ENCODE measurements at regions not wholly inside any gene's neighbourhood (a gene's known extent, or its start where the extent isn't known, plus 50 kb on each side); places are given as distances from the start of the nearest gene placed in this dataset.

GRCh38 chr4:15303052-15303641 lies 124.7 kb upstream of the C1QTNF7 start:
- TF ChIP-seq CTCF (IDR thresholded peaks at IDR 0.05), result no peak
- no peak for TF ChIP-seq POLR2A (IDR thresholded peaks at IDR 0.05)
